Upper lobe of left lung (tissue), 6 donors: ENCODE measurements at regions not wholly inside any gene's neighbourhood (a gene's known extent, or its start where the extent isn't known, plus 50 kb on each side); places are given as distances from the start of the nearest gene placed in this dataset.

Source experiments
- ATAC-seq, 2 donors: fragments of 200-7000 bp; cut with Tn5 transposase; one replicate each; pipeline ENCODE4 v1.9.1; 2022; ENCODE audit warnings: mild to moderate bottlenecking in 2 of 2, moderate library complexity in 2 of 2; ENCODE audit not compliant: low FRiP score in 2 of 2
- DNase-seq, 2 donors: peaks; one replicate each; pipeline ENCODE4 v3.0.0-alpha.2; 2019 to 2020
- H3K27ac ChIP-seq, 4 donors: fragments of 200-600 bp; sonication (generic); one replicate each; pipeline ENCODE4 v1.5.1; 2016 to 2019
- H3K27me3 ChIP-seq, 4 donors: fragments of 200-600 bp; sonication (generic); one replicate each; pipeline ENCODE4 v1.5.1; 2017 to 2019
- H3K36me3 ChIP-seq, 4 donors: fragments of 200-600 bp; sonication (generic); one replicate each; pipeline ENCODE4 v1.5.1; 2016 to 2019
- H3K4me1 ChIP-seq, 4 donors: fragments of 200-600 bp; sonication (generic); one replicate each; pipeline ENCODE4 v1.5.1; 2018 to 2019
- H3K4me3 ChIP-seq, 4 donors: fragments of 200-600 bp; sonication (generic); one replicate each; pipeline ENCODE4 v1.5.1; 2017 to 2019; ENCODE audit warnings: mild to moderate bottlenecking in 2 of 4, moderate library complexity in 1 of 4
- H3K9me3 ChIP-seq, 4 donors: fragments of 200-600 bp; sonication (generic); one replicate each; pipeline ENCODE4 v1.5.1; 2018 to 2019
- CTCF ChIP-seq, 6 experiments: fragments of 450-650 bp in 4 of 6; fragments of 200-600 bp in 2 of 6; sonication (generic) in 2 of 6; IDR thresholded peaks; one replicate each; pipeline ENCODE4 v1.5.1; 2016 to 2019; ENCODE audit warnings: antibody characterized with exemption in 6 of 6
- EP300 ChIP-seq, 4 donors: sonication (generic); formaldehyde crosslinking; IDR thresholded peaks; one replicate each; pipeline ENCODE4 v1.5.1; 2017; ENCODE audit warnings: antibody characterized with exemption in 4 of 4, control low read depth in 2 of 4
- POLR2A ChIP-seq, 4 donors: fragments of 450-650 bp; IDR thresholded peaks; one replicate each; pipeline ENCODE4 v1.5.1; 2016 to 2017; ENCODE audit warnings: antibody characterized with exemption in 4 of 4, mild to moderate bottlenecking in 2 of 4
- POLR2AphosphoS5 ChIP-seq, 2 donors: sonication (generic); formaldehyde crosslinking; IDR thresholded peaks; one replicate each; pipeline ENCODE4 v1.5.1; 2017; ENCODE audit warnings: antibody characterized with exemption in 2 of 2
- WGBS, 2 donors: methylation state at CpG; one replicate each; pipeline ENCODE4 v1.1.5; 2017 to 2018; 5-methylcytosine and 5-hydroxymethylcytosine counted together
- donor health status: DM: no; HTN: no; CAD: no; lungs with moderate emphysema.
- donor health status: DM: no; HTN: yes; CAD: no; lungs with severe emphysema.

- TF ChIP-seq CTCF (IDR thresholded peaks at IDR 0.05) = no peak
- no peak for TF ChIP-seq EP300 (IDR thresholded peaks at IDR 0.05)
- TF ChIP-seq POLR2AphosphoS5 (IDR thresholded peaks at IDR 0.05) = no peak
- no peak for TF ChIP-seq POLR2A (IDR thresholded peaks at IDR 0.05)
- 67 to 72% methylated on average over 1 of the region's 1 CpG for WGBS, 2 donors
- no peak overlapping the region for H3K27ac ChIP-seq
- no peaks in the 10 kb centered on the region for H3K4me1 ChIP-seq
- H3K27me3 ChIP-seq = no peaks in the 10 kb centered on the region
- ATAC-seq (no peak), DNase-seq (no peak)
- no peak overlapping the region for H3K4me3 ChIP-seq
- no peaks in the 10 kb centered on the region for H3K36me3 ChIP-seq
- no peaks in the 10 kb centered on the region for H3K9me3 ChIP-seq
Observed at GRCh38 chr11:15483205-15483604, 368.5 kb downstream of the INSC start.

GRCh38 chr11:15484398-15484797 lies 369.7 kb downstream of the INSC start:
- Histone ChIP-seq H3K9me3 (no peaks in the 10 kb centered on the region), H3K27ac (no peak overlapping the region), H3K36me3 (no peaks in the 10 kb centered on the region), H3K27me3 (no peaks in the 10 kb centered on the region), H3K4me3 (no peak overlapping the region), H3K4me1 (no peaks in the 10 kb centered on the region)
- ATAC-seq (no peak), DNase-seq (no peak)
- WGBS, 2 donors = 41 to 55% methylated on average over 2 of the region's 2 CpGs
- no peak for TF ChIP-seq EP300 (IDR thresholded peaks at IDR 0.05)
- TF ChIP-seq POLR2AphosphoS5 (IDR thresholded peaks at IDR 0.05) = no peak
- TF ChIP-seq CTCF (IDR thresholded peaks at IDR 0.05) = no peak
- TF ChIP-seq POLR2A (IDR thresholded peaks at IDR 0.05) = no peak

DNA sequence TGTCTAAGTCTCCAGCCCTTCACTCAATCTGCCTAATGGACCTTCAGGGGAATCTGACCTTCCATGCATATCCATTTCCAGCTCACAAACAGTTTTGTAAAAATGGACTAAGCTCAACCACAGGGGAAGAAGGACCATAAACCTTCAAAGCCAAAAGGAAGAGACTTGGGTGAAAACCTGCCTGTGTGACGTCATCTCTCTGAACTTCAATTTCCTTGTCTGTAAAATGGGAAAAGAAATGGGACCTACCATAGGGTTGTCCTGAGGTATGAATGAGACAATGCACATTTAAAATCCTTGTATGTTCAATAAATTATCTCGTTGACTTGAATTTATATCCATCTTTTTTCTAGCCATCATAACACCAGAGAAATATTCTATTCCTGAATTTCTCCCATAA lies 370.7 kb downstream of the INSC start:
- no peaks in the 10 kb centered on the region for H3K4me1 ChIP-seq
- ATAC-seq = no peak
- TF ChIP-seq CTCF (IDR thresholded peaks at IDR 0.05) (no peak), EP300 (IDR thresholded peaks at IDR 0.05) (no peak), POLR2A (IDR thresholded peaks at IDR 0.05) (no peak), POLR2AphosphoS5 (IDR thresholded peaks at IDR 0.05) (no peak)
- H3K27me3 ChIP-seq = no peaks in the 10 kb centered on the region
- 58 to 76% methylated on average over 2 of the region's 2 CpGs for whole genome bisulfite sequencing, 2 donors
- DNase-seq = no peak
- no peak overlapping the region for H3K4me3 ChIP-seq
- H3K27ac ChIP-seq = no peak overlapping the region
- H3K36me3 ChIP-seq = no peaks in the 10 kb centered on the region
- H3K9me3 ChIP-seq = no peaks in the 10 kb centered on the region

DNA sequence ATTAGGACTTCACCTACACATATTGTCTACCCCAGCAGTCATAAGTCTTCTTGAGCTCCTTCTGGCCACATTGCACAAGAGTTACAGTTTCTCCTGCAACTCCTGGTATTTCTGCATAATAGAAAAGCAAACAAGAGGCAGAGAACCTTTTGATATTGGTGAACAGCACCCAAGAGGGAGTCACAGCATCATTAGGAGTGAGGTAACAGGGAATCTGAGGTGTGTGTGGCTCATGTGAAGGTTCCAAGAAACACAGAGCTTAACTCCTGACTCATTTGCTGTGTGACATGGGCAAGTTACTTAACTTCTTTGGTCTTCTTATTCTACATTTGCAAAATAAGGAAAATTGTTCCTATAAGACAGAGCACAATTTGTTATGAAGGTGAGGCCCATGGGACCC lies 374.6 kb downstream of the INSC start:
- Histone ChIP-seq H3K4me1 (no peaks in the 10 kb centered on the region), H3K27ac (no peak overlapping the region), H3K27me3 (no peaks in the 10 kb centered on the region), H3K36me3 (no peaks in the 10 kb centered on the region), H3K9me3 (no peaks in the 10 kb centered on the region), H3K4me3 (no peak overlapping the region)
- ATAC-seq (no peak), DNase-seq (no peak)
- TF ChIP-seq EP300 (IDR thresholded peaks at IDR 0.05) = no peak
- TF ChIP-seq CTCF (IDR thresholded peaks at IDR 0.05) = no peak
- TF ChIP-seq POLR2A (IDR thresholded peaks at IDR 0.05) = no peak
- TF ChIP-seq POLR2AphosphoS5 (IDR thresholded peaks at IDR 0.05) = no peak

GRCh38 chr11:15490535-15490934 lies 375.8 kb downstream of the INSC start:
- no peak overlapping the region for H3K27ac ChIP-seq
- TF ChIP-seq CTCF (IDR thresholded peaks at IDR 0.05) (no peak), EP300 (IDR thresholded peaks at IDR 0.05) (no peak), POLR2AphosphoS5 (IDR thresholded peaks at IDR 0.05) (no peak), POLR2A (IDR thresholded peaks at IDR 0.05) (no peak)
- H3K9me3 ChIP-seq = no peaks in the 10 kb centered on the region
- ATAC-seq (no peak), DNase-seq (no peak)
- WGBS, 2 donors = 88 to 91% methylated on average over 1 of the region's 1 CpG
- H3K4me1 ChIP-seq = no peaks in the 10 kb centered on the region
- H3K4me3 ChIP-seq = no peak overlapping the region
- H3K36me3 ChIP-seq = no peaks in the 10 kb centered on the region
- no peaks in the 10 kb centered on the region for H3K27me3 ChIP-seq
